SK-N-SH treated with all-trans-retinoic acid at 6 μM for 48 hours (cell line): ENCODE measurements at regions not wholly inside any gene's neighbourhood (a gene's known extent, or its start where the extent isn't known, plus 50 kb on each side); places are given as distances from the start of the nearest gene placed in this dataset.

ENCODE experiments used
- ARNTL ChIP-seq: fragments of 450-650 bp; formaldehyde crosslinking; IDR thresholded peaks from 2 replicates; pipeline ENCODE4 v1.5.0; 2020; ENCODE audit warnings: low read depth, mild to moderate bottlenecking, moderate library complexity, borderline replicate concordance
- BACH2 ChIP-seq: fragments of 250-450 bp; sonication (Bioruptor Pico); IDR thresholded peaks from 2 replicates; pipeline ENCODE4 v1.9.0; 2021; ENCODE audit warnings: mild to moderate bottlenecking, borderline replicate concordance
- CSDC2 ChIP-seq: fragments of 250-450 bp; sonication (Bioruptor Pico); IDR thresholded peaks from 2 replicates; pipeline ENCODE4 v1.5.0; 2020; ENCODE audit warnings: mild to moderate bottlenecking, moderate library complexity
- GLIS3 ChIP-seq: fragments of 250-450 bp; sonication (Bioruptor Pico); IDR thresholded peaks from 2 replicates; pipeline ENCODE4 v1.5.0; 2020; ENCODE audit warnings: mild to moderate bottlenecking, moderate library complexity
- PPARA ChIP-seq: fragments of 250-450 bp; sonication (Bioruptor Pico); IDR thresholded peaks from 2 replicates; pipeline ENCODE4 v1.5.0; 2020; ENCODE audit warnings: mild to moderate bottlenecking, borderline replicate concordance
- SNAI2 ChIP-seq: fragments of 250-450 bp; sonication (Bioruptor Pico); IDR thresholded peaks from 2 replicates; pipeline ENCODE4 v1.5.0; 2020; ENCODE audit warnings: mild to moderate bottlenecking, moderate library complexity
- TOX ChIP-seq: fragments of 250-450 bp; sonication (Bioruptor Pico); IDR thresholded peaks from 2 replicates; pipeline ENCODE4 v1.8.0; 2021; ENCODE audit warnings: mild to moderate bottlenecking, moderate library complexity, borderline replicate concordance
- ZNF565 ChIP-seq: fragments of 450-650 bp; formaldehyde crosslinking; conservative IDR thresholded peaks from 2 replicates; pipeline ENCODE4 v1.5.0; 2020; ENCODE audit warnings: low read depth, mild to moderate bottlenecking, moderate library complexity

- TF ChIP-seq TOX (no peak), ARNTL (no peak), BACH2 (CRISPR knock-in tag) (no peak), CSDC2 (no peak), PPARA (CRISPR knock-in tag) (no peak), SNAI2 (CRISPR knock-in tag) (no peak), ZNF565 (no peak), GLIS3 (CRISPR knock-in tag) (no peak)
These were observed 184.7 kb downstream of the CARTPT start for GRCh38 chr5:71903808-71904207.
